ENCODE measurements at regions not wholly inside any gene's neighbourhood (a gene's known extent, or its start where the extent isn't known, plus 50 kb on each side); places are given as distances from the start of the nearest gene placed in this dataset.

DNA sequence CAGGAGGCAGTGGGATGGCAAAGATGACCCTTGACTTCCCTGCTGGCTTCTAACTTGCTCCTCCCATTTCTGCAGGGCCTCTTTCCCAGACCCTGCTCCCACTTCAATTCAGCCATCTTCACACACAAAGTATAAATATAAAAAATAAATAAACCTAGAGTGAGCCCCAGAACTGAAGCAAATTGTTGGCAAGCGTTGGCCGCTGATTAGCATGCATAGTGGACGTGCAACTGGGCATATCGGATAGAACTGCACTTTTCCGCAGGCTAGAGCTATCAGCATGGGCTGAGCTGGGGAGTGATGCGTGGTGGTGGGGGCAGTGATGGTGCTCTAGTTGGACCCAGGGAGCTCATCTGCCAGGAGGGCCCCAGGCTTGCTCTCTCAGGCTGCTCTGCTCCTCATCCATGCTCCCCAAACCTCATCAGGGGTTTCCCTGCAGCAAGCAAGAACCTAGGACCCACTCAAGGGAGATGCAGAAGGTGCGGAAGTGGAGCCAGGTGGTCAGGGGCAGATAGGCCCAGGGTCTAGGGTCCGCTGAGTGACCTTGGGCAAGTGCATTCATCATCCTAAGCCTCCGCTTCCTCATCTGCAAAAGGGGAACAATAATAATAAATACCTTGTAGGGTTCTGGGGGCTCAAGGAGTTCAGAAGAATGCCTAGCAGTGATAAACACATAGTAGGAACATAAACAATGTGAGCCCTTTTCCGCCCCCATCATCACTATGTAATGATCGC is 146.8 kb upstream of the PJA1 start:
- no peaks in the 10 kb centered on the region for H3K36me3 ChIP-seq (ENCODE audit: control insufficient read depth, insufficient read depth, low read length)
- no peaks in the 10 kb centered on the region for H3K4me1 ChIP-seq (ENCODE audit: control insufficient read depth, insufficient read depth, low read length)
- POLR2A ChIA-PET, result no interaction called here
- DNase-seq (ENCODE audit: low read depth, low spot score), result no peak
- no peak for TF ChIP-seq POLR2AphosphoS5 (IDR thresholded peaks at IDR 0.05; ENCODE audit: low read depth, low read length)
- no peak for TF ChIP-seq TCF7L2 (IDR thresholded peaks at IDR 0.05; ENCODE audit: low read depth, low read length)
- no TSS peak for BruUV-seq (replicated peaks)
- intact Hi-C loops (cut with micrococcal nuclease; ENCODE audit: unreplicated experiment), result no loop called here
- no peaks in the 10 kb centered on the region for H3K27me3 ChIP-seq (ENCODE audit: control insufficient read depth, insufficient read depth, low read length)
- no peak overlapping the region for H3K27ac ChIP-seq (ENCODE audit: low read length)
- ATAC-seq, result no peak
- CTCF ChIA-PET, result no interaction called here
- in situ Hi-C loops (cut with HindIII; ENCODE audit: low pct_unique_long_range_greater_than_20kb, low sequenced_read_pairs), result no loop called here
- H3K9me3 ChIP-seq (ENCODE audit: control insufficient read depth, insufficient read depth, low read depth, low read length), result no peaks in the 10 kb centered on the region
- no peak overlapping the region for H3K4me3 ChIP-seq (ENCODE audit: low read depth in 2 of 2, low read length in 2 of 2)

DNA sequence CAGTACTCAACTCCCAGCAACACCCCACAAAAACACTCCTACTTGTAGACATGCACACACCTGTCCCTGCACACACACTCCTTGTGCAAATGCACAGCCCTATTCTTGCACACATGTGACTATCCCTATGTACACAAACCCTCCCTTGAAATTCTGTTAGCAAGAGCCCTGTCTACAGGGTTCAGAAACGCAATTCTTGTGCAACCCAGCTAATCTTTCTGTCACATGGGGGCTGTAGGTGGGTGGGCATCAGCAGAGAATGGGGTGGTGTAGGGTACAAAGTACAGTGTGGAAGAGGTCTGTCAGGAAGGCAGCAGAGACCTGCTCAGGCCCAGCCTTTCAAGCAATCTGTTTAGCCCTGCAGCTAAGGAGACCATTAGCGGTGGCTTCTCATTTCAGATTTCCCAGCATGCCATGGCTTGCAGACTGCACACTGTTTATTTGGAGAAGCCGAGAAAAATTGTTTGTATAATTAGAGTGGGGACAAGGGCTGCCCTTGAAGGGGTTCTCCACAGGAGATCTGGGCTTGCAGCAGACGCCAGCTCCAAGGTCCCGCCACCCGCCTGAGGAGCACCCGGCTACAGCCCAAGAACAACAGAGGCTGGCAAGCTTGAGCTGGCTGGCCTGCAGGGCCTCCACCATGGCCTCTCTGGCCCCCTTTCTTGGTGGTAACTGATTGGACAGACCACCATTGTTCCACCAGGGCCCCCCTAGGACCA is 144.0 kb upstream of the PJA1 start:
- H3K27ac ChIP-seq (ENCODE audit: low read length), result no peak overlapping the region
- H3K36me3 ChIP-seq (ENCODE audit: control insufficient read depth, insufficient read depth, low read length), result no peaks in the 10 kb centered on the region
- no peak; the same call in 1 of the 2 replicates for ATAC-seq
- H3K4me1 ChIP-seq (ENCODE audit: control insufficient read depth, insufficient read depth, low read length), result no peaks in the 10 kb centered on the region
- in situ Hi-C loops (cut with HindIII; ENCODE audit: low pct_unique_long_range_greater_than_20kb, low sequenced_read_pairs) (no loop called here), intact Hi-C loops (cut with micrococcal nuclease; ENCODE audit: unreplicated experiment) (no loop called here)
- CTCF ChIA-PET, result no interaction called here
- no peaks in the 10 kb centered on the region for H3K9me3 ChIP-seq (ENCODE audit: control insufficient read depth, insufficient read depth, low read depth, low read length)
- POLR2A ChIA-PET, result no interaction called here
- no peak for DNase-seq (ENCODE audit: low read depth, low spot score)
- no peak overlapping the region for H3K4me3 ChIP-seq (ENCODE audit: low read depth in 2 of 2, low read length in 2 of 2)
- BruUV-seq (replicated peaks), result no TSS peak
- TF ChIP-seq, protein P1, sequence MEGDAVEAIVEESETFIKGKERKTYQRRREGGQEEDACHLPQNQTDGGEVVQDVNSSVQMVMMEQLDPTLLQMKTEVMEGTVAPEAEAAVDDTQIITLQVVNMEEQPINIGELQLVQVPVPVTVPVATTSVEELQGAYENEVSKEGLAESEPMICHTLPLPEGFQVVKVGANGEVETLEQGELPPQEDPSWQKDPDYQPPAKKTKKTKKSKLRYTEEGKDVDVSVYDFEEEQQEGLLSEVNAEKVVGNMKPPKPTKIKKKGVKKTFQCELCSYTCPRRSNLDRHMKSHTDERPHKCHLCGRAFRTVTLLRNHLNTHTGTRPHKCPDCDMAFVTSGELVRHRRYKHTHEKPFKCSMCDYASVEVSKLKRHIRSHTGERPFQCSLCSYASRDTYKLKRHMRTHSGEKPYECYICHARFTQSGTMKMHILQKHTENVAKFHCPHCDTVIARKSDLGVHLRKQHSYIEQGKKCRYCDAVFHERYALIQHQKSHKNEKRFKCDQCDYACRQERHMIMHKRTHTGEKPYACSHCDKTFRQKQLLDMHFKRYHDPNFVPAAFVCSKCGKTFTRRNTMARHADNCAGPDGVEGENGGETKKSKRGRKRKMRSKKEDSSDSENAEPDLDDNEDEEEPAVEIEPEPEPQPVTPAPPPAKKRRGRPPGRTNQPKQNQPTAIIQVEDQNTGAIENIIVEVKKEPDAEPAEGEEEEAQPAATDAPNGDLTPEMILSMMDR (IDR thresholded peaks at IDR 0.05), result no peak
- no peak for TF ChIP-seq TCF7L2 (IDR thresholded peaks at IDR 0.05; ENCODE audit: low read depth, low read length)
- TF ChIP-seq SIN3A (IDR thresholded peaks at IDR 0.05; ENCODE audit: borderline replicate concordance, insufficient read depth, low read depth, low read length), result no peak
- TF ChIP-seq POLR2AphosphoS5 (IDR thresholded peaks at IDR 0.05; ENCODE audit: low read depth, low read length), result no peak
- no peaks in the 10 kb centered on the region for H3K27me3 ChIP-seq (ENCODE audit: control insufficient read depth, insufficient read depth, low read length)

DNA sequence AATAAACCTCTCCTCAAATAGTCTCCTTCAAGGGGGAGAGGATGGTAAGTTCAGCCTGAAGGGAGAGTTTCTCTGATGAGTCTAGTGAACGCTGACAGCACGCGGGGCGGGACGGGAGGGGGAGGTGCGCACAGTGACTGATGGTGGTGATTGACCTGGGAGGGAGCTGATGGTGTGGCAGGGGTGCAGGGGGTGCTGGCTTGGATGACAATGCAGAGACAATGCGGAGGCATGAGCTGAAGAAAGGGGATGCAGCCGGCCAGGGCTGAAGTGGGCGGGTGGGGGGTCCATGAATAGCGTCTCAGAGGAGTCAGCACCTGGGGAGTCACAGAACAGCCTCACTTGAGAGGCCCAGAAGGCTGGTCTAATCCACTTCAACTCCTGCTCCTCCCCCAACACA is 142.5 kb upstream of the PJA1 start:
- DNase-seq (ENCODE audit: low read depth, low spot score), result no peak
- intact Hi-C loops (cut with micrococcal nuclease; ENCODE audit: unreplicated experiment) (no loop called here), in situ Hi-C loops (cut with HindIII; ENCODE audit: low pct_unique_long_range_greater_than_20kb, low sequenced_read_pairs) (no loop called here)
- Histone ChIP-seq H3K36me3 (ENCODE audit: control insufficient read depth, insufficient read depth, low read length) (no peaks in the 10 kb centered on the region), H3K4me1 (ENCODE audit: control insufficient read depth, insufficient read depth, low read length) (no peaks in the 10 kb centered on the region), H3K9me3 (ENCODE audit: control insufficient read depth, insufficient read depth, low read depth, low read length) (no peaks in the 10 kb centered on the region), H3K27ac (ENCODE audit: low read length) (no peak overlapping the region), H3K27me3 (ENCODE audit: control insufficient read depth, insufficient read depth, low read length) (no peaks in the 10 kb centered on the region), H3K4me3 (ENCODE audit: low read depth in 2 of 2, low read length in 2 of 2) (no peak overlapping the region)
- BruUV-seq (replicated peaks), result no TSS peak
- TF ChIP-seq, protein P2, sequence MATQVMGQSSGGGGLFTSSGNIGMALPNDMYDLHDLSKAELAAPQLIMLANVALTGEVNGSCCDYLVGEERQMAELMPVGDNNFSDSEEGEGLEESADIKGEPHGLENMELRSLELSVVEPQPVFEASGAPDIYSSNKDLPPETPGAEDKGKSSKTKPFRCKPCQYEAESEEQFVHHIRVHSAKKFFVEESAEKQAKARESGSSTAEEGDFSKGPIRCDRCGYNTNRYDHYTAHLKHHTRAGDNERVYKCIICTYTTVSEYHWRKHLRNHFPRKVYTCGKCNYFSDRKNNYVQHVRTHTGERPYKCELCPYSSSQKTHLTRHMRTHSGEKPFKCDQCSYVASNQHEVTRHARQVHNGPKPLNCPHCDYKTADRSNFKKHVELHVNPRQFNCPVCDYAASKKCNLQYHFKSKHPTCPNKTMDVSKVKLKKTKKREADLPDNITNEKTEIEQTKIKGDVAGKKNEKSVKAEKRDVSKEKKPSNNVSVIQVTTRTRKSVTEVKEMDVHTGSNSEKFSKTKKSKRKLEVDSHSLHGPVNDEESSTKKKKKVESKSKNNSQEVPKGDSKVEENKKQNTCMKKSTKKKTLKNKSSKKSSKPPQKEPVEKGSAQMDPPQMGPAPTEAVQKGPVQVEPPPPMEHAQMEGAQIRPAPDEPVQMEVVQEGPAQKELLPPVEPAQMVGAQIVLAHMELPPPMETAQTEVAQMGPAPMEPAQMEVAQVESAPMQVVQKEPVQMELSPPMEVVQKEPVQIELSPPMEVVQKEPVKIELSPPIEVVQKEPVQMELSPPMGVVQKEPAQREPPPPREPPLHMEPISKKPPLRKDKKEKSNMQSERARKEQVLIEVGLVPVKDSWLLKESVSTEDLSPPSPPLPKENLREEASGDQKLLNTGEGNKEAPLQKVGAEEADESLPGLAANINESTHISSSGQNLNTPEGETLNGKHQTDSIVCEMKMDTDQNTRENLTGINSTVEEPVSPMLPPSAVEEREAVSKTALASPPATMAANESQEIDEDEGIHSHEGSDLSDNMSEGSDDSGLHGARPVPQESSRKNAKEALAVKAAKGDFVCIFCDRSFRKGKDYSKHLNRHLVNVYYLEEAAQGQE (IDR thresholded peaks at IDR 0.05; ENCODE audit: insufficient read depth in 1 of 2, low read depth in 2 of 2, low read length in 1 of 2), result no peak
- TF ChIP-seq, protein P1 (IDR thresholded peaks at IDR 0.05), result no peak
- TF ChIP-seq SIN3A (IDR thresholded peaks at IDR 0.05; ENCODE audit: borderline replicate concordance, insufficient read depth, low read depth, low read length), result no peak
- TF ChIP-seq POLR2AphosphoS5 (IDR thresholded peaks at IDR 0.05; ENCODE audit: low read depth, low read length), result no peak
- no peak for TF ChIP-seq TCF7L2 (IDR thresholded peaks at IDR 0.05; ENCODE audit: low read depth, low read length)
- no peak for ATAC-seq
- POLR2A ChIA-PET, result interaction anchor here (0.6 kb wide), 1 partner anchor 492 kb away, joined by 14 read pairs; no protein-coding TSS in a partner anchor
- CTCF ChIA-PET, result interaction anchor here (0.6 kb wide), 1 partner anchor 731 kb away, joined by 4 read pairs; no protein-coding TSS in a partner anchor
